ENCODE measurements at regions not wholly inside any gene's neighbourhood (a gene's known extent, or its start where the extent isn't known, plus 50 kb on each side); places are given as distances from the start of the nearest gene placed in this dataset.

DNA sequence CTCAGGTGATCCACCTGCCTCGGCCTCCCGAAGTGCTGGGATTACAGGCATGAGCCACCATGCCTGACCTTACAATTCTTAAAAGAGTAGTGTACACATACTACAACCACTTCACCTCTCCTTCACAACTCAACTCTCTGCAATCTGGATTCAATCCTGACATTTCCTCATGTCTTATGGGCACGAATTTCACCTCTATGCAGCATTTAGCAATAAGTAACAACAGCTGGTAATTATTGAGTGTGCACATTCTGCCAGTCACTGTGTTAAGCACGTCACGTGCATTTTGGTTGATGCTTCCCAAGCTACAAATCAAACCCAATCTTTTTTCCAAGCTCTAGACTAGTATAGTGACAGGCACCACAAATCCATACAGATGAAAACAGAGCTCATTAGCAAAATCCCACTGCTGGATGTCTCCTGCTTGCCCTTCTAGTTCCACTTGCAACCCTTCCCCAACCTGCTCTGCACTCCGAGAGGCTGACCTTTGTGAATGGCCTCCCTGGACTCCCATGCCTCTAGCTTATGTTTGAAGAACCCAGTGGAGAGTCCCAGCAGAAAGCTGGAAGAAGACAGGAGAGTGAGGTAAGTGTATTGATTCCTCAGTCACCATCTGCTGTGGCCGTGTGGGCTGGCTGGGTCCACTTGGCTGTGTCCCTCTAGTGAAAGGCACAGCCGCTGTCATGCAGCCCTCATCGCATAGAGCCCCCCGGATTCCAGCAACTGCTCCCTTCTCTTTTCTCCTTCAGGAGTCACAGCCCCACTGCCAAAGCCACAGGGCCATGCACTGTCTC, 176.5 kb downstream of the MEX3B start:
- DNase-seq (ENCODE audit: low read depth), result no peak

DNA sequence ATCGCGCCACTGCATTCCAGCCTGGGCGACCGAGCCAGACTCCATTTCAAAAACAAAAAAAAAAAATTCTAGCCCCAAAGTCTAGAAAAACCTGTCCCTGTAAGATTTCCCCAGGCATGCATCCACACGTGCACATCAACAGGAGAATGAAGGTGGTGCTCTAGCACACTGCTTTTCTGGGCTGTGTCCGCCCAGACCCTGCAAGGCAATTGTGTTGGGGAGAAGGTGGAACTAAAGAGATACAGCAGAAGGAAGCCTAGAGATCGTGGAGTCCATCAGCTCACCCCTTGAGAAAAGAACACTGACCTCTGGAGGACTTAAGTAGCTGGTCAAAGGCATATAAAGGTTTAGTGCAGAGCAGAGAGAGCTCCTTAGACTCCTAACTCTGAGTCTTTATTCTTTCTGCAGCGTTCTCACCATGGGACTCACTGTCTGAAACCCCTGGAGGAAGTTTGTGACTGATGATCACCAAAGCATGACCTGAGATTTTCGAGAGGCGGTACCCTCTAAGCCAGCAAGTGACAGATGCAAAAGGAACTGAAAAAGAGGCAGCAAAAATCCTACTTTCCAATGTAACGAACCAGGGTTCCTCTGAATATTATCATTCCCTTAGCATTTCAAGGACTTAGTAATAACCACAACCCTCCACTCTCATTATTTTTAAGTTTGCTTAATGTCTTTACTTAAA, 179.8 kb downstream of the MEX3B start:
- DNase-seq (ENCODE audit: low read depth), result no peak

- DNase-seq (ENCODE audit: low read depth), result peak; percentile 43
These were observed 182.7 kb downstream of the MEX3B start for GRCh38 chr15:81863162-81863561.

GRCh38 chr15:81859737-81860516, 185.9 kb downstream of the MEX3B start:
- DNase-seq (ENCODE audit: low read depth), result no peak

DNA sequence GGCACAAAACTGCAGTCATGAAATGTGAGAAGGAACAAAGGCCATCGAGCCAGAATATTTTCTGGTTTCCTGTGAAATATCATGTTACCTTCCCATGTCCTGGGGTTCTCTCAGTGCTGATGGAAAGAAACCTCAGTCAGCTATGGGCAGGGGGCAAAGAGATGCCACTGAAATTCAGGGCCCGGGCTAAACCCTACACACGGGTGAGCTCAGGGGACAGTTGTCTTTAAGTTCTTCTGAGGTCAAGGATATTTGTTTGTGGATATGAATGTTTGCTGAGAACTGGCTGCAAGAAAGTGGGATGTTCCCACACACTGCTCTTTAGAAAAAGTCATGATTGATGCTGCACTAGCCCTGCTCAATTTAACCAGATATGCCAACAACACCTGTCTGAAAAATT, 187.2 kb downstream of the MEX3B start:
- no peak for DNase-seq (ENCODE audit: low read depth)

- no peak for DNase-seq (ENCODE audit: low read depth)
These were observed 187.7 kb downstream of the MEX3B start for GRCh38 chr15:81858136-81858535.

DNA sequence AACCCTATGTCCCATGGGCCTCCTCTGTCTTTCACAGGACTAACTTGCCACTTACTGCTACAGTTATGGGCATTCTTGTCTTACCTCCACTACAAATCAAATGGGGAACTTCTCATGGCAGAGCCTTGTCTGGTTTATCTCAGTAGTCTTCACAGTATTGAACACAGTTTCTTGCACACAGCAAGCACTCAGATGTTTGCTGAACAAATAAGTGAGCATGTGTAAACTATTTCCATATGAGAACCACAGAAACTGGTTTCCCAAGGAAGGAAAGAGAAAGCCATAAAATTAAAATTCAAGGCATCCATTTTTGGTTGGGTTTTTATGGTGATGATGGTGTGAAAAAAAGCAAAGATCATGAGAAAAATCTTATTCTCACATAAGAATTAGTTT, 189.2 kb downstream of the MEX3B start:
- DNase-seq (ENCODE audit: low read depth), result no peak

DNA sequence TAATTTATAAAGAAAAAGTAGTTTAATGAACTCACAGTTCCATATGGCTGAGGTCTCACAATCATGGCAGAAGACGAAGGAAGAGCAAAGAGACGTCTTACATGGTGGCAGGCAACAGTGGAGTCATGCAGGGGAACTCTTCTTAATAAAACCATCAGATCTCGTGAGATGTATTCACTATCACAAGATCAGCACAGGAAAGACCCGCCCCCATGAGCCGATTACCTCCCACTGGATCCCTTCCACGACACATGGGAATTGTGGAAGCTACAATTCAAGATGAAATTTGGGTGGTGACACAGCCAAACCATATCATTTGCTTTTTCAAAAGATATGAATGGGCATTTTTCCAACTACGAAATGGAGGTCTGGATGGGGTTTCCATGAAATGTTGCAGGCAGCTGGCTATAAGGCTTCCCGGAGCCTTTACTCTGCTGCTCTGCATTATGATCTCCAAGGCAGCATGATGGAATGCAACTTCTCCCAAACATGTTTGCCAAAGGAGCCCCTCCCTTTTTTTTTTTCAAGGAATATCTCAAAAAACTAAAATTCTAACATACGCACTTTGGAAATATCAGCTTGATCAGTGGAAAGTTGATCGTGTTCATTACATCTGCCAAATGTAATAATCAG, 189.7 kb downstream of the MEX3B start:
- no peak for DNase-seq (ENCODE audit: low read depth)

- no peak for DNase-seq (ENCODE audit: low read depth)
These were observed 192.6 kb downstream of the MEX3B start for GRCh38 chr15:81853150-81853748.

GRCh38 chr15:81852411-81853149, 193.2 kb downstream of the MEX3B start:
- DNase-seq (ENCODE audit: low read depth), result no peak

GRCh38 chr15:81851757-81852156, 194.1 kb downstream of the MEX3B start:
- DNase-seq (ENCODE audit: low read depth), result no peak

DNA sequence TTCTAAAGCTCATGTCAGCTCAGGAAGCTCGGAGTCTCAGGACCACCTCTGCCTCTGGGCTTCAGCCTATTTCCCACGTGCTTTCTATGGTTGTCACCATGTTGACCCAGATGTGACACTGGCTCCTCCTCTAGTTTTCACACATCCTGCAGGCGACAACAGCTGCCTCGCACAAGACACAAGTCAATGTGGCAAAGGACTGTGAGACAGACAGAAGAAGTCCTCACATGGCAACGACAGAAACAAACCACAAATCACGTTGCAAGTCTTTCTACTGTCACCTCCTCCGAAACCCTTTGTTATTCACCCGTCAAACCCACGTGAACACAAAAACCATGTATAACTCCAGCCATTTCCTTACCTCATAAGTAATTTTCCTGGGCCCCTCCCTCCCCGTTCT, 194.5 kb downstream of the MEX3B start:
- DNase-seq (ENCODE audit: low read depth), result no peak

DNA sequence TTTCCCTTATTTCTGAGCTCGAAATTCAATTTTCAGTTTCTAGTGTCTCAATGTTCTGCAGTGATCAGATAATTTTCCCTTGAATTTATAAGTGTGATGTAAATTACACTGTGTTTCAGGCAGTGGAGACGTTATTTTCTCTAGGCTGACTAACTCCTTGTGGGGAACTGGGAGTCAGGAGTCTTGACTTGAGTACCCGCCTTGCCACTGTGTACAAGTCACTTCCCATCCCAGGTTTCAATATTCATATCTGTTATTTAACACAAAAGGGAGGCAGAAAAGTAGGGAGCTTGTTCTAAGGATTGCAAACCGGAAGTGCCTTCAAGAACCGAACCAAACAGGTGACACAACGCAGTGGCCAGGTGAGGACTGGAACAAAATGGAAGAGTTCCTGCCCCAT, 196.5 kb downstream of the MEX3B start:
- no peak for DNase-seq (ENCODE audit: low read depth)

DNA sequence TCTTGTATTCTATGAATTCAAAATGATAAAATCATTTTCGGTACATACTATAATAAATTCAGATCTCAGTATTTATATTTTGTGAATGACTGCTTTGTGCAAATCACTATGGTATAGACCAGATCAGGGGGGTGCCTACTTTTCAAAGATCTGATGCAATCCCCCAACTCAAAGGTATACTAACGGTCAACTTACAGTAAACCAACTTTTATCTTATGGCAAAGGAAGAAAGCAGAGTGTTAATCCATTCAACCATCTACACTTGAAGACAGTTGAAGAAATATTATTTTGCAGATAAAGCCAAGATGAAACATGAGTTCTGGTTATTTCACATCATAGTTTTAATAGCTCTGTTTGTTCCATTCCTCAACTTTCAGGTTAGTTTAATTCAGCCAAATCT, 197.1 kb downstream of the MEX3B start:
- no peak for DNase-seq (ENCODE audit: low read depth)

DNA sequence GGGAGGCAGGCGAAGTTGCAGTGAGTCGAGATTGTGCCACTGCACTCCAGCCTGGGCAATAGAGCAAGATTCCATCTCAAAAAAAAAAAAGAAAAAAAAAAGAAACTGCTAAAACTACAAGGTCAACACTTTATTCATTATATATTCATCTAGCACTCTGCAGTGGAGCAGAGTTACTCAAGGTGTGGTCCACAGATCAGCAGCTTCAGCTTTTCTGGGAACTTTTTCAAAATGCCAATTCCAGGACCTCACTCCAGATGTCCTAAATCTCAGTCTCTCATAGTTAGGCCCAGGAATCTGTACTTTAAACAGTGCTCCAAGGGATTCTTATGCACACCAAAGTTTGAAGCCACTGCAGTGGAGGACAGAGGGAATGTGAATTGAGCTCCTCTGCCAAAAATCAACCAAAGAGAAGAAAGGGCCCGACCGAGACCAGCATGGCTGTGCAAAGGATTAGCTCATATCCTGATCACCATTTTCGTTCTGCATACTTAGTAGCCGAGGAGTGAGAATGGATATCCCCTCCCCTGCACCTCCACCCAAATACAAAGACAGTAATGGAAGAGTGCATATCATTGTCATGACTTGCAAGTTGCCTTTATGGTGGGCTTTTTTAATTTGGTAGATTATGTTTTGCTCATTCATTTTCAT, 201.9 kb downstream of the MEX3B start:
- no peak for DNase-seq (ENCODE audit: low read depth)

DNA sequence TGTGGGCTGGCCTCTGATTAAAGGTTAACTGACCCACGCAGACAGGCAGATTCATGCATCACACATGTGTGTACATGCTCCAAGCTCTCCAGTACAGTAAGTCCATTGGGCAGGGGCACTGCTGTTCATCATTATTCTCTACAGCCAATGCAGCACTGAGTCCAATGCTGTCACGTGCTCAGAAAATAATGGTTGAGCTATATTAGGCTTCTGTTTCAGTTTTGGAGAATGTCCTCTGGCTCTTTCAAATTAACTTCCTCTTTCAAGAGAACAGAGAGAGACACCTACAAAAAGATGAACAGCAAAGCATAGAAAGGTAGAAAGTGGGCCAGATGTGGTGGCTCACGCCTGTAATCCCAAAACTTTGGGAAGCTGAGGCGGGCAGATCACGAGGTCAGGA, 202.6 kb downstream of the MEX3B start:
- DNase-seq (ENCODE audit: low read depth), result no peak

GRCh38 chr15:81839387-81839786, 206.4 kb downstream of the MEX3B start:
- DNase-seq (ENCODE audit: low read depth), result no peak

DNA sequence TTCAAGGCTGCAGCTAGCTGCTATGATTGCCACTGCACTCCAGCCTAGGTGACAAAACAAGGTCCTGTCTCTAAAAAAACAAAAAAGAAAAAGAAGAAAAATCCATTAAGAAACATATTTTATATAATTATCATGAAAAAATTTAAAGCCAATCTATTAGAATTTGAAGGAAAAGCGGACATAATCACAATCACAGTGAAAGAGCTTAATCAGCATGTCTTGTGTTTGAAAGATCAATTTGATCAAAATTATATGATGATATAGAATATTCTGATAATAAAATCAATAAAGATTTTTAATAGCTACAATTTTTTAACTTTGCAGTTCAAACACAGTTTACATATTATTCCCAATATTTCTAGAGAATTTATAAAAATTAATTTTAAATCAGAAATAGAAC, 210.1 kb downstream of the MEX3B start:
- no peak for DNase-seq (ENCODE audit: low read depth)

GRCh38 chr15:81830520-81830919, 215.3 kb downstream of the MEX3B start:
- no peak for DNase-seq (ENCODE audit: low read depth)

DNA sequence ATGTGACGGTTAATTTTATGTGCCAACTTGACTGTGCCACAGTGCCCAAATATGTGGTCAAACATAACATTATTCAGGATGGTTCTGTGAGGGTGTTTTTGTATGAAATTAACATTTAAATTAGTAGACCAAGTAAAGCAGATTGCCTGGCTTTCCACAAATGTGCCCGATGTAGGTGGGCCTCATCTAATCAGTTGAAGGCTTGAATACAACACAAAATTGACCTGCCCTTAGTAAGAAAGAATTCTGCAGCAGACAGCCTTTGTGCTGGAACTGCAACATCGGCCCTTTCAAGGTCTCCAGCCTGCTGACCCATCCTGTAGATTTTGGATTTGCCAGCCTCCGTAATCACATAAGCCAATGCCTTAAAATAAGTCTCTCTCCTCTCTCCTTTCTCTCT, 215.9 kb downstream of the MEX3B start:
- DNase-seq (ENCODE audit: low read depth), result no peak

Measured in HT1080 (cell line).